Loucy (cell line): ENCODE measurements at regions not wholly inside any gene's neighbourhood (a gene's known extent, or its start where the extent isn't known, plus 50 kb on each side); places are given as distances from the start of the nearest gene placed in this dataset.

Source experiments
- CTCF ChIP-seq: fragments of 200-600 bp; sonication (generic); conservative IDR thresholded peaks from 2 replicates; pipeline ENCODE4 v1.5.1; 2014; ENCODE audit warnings: mild to moderate bottlenecking, antibody characterized with exemption, low read length
- EZH2phosphoT487 ChIP-seq: fragments of 200-600 bp; IDR thresholded peaks from 2 replicates; pipeline ENCODE4 v1.6.1; 2018; ENCODE audit warnings: antibody characterized with exemption, mild to moderate bottlenecking, moderate library complexity, borderline replicate concordance

GRCh38 chr20:43398676-43399324 is 58.9 kb upstream of the SRSF6 start:
- TF ChIP-seq CTCF (no peak), EZH2phosphoT487 (no peak)
